SJCRH30 (cell line): ENCODE measurements at regions not wholly inside any gene's neighbourhood (a gene's known extent, or its start where the extent isn't known, plus 50 kb on each side); places are given as distances from the start of the nearest gene placed in this dataset.

Experiments
- DNase-seq, 2 experiments: peaks; one replicate each; pipeline ENCODE4 v3.0.0-alpha.2; 2015 to 2020
- H3K27ac ChIP-seq: fragments of 250-450 bp; sonication (Bioruptor Pico); 2 replicates; pipeline ENCODE4 v1.5.1; 2020; ENCODE audit warnings: mild to moderate bottlenecking, moderate library complexity
- H3K27me3 ChIP-seq: fragments of 250-450 bp; sonication (Bioruptor Pico); 2 replicates; pipeline ENCODE4 v1.5.1; 2020; ENCODE audit warnings: mild to moderate bottlenecking, moderate library complexity
- H3K36me3 ChIP-seq: fragments of 250-450 bp; sonication (Bioruptor Pico); 2 replicates; pipeline ENCODE4 v1.5.1; 2020; ENCODE audit warnings: mild to moderate bottlenecking, moderate library complexity
- H3K4me1 ChIP-seq: fragments of 250-450 bp; sonication (Bioruptor Pico); 2 replicates; pipeline ENCODE4 v1.5.1; 2020; ENCODE audit warnings: mild to moderate bottlenecking, moderate library complexity
- H3K4me3 ChIP-seq: fragments of 250-450 bp; sonication (Bioruptor Pico); 2 replicates; pipeline ENCODE4 v1.5.1; 2020; ENCODE audit warnings: mild to moderate bottlenecking, moderate library complexity
- H3K9me3 ChIP-seq: fragments of 250-450 bp; sonication (Bioruptor Pico); replicated peaks from 2 replicates; pipeline ENCODE4 v1.5.1; 2020; ENCODE audit warnings: mild to moderate bottlenecking, moderate library complexity

DNA sequence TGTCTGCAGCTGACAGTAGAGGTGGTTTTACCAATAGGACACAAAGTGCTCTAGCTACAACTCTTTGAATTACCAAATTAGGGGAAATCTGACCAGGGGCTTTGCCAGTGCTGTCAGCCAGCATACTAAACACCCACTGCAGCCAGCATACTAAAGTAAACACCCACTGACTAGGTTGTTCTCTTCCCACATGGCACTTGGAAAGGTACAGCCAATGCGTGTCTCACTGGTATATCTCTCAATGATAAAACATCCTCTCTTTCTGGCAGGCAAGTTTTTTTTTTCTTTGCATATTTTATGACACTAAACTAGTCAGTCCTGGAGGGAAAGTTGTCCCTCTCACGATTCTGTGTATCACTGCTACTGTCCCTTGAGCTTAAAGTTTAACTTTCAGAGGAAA lies 216.1 kb downstream of the TLE1 start:
- no peak overlapping the region for H3K27ac ChIP-seq
- DNase-seq, result no peak
- H3K27me3 ChIP-seq, result no peaks in the 10 kb centered on the region
- H3K4me1 ChIP-seq, result no peaks in the 10 kb centered on the region
- H3K4me3 ChIP-seq, result no peak overlapping the region
- no peaks in the 10 kb centered on the region for H3K9me3 ChIP-seq
- no peaks in the 10 kb centered on the region for H3K36me3 ChIP-seq

DNA sequence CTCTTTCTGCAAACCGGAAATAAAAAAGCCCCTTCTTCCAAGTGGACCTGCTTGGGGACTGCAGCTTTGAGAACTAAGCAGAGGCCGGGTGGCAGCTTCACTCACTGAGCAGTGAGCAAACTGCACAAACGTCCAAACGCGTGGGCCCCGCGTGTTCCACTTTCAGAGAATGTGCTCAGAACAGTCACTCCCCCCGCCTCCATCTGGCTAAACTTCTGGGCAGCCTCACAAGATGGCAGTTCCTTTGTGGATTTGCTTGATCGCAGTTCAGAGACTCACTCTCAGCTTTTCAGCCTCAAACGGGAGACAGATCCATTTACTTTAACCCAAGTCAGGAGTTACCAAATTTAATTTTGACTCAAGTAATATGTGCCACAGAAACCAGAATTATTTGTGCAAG lies 216.6 kb downstream of the TLE1 start:
- no peaks in the 10 kb centered on the region for H3K4me1 ChIP-seq
- no peaks in the 10 kb centered on the region for H3K27me3 ChIP-seq
- no peak overlapping the region for H3K4me3 ChIP-seq
- no peak for DNase-seq
- H3K27ac ChIP-seq, result no peak overlapping the region
- H3K9me3 ChIP-seq, result no peaks in the 10 kb centered on the region
- H3K36me3 ChIP-seq, result no peaks in the 10 kb centered on the region

DNA sequence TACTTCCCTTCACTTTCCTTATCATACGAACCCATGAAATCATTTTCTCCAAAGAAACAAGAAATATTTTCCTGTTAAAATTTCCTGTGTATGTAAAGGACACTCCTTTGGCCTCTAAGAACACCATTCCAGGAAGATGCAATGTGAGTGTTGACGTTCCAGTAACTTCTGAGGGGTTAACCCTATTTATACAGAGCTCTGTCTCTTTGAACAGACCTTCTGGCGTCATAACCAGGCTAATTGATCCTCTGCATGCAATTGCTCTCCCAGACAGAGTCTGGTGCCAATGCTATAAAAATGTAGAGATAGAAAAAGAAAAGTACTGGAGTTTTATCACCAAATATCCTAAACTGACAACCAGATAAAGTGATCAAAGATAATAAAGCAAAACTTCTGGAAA lies 218.5 kb downstream of the TLE1 start:
- no peaks in the 10 kb centered on the region for H3K36me3 ChIP-seq
- no peak for DNase-seq
- no peaks in the 10 kb centered on the region for H3K27me3 ChIP-seq
- H3K4me1 ChIP-seq, result no peaks in the 10 kb centered on the region
- H3K4me3 ChIP-seq, result no peak overlapping the region
- H3K27ac ChIP-seq, result no peak overlapping the region
- H3K9me3 ChIP-seq, result no peaks in the 10 kb centered on the region

GRCh38 chr9:81468084-81468595 lies 221.2 kb downstream of the TLE1 start:
- Histone ChIP-seq H3K36me3 (no peaks in the 10 kb centered on the region), H3K27ac (no peak overlapping the region), H3K9me3 (no peaks in the 10 kb centered on the region; the same call in 1 of the 2 replicates), H3K4me1 (no peaks in the 10 kb centered on the region), H3K4me3 (no peak overlapping the region), H3K27me3 (no peaks in the 10 kb centered on the region)
- no peak for DNase-seq

- H3K27ac ChIP-seq, result no peak overlapping the region
- no peak for DNase-seq
- H3K36me3 ChIP-seq, result no peaks in the 10 kb centered on the region
- H3K4me1 ChIP-seq, result no peaks in the 10 kb centered on the region
- no peak overlapping the region for H3K4me3 ChIP-seq
- no peaks in the 10 kb centered on the region for H3K27me3 ChIP-seq
- H3K9me3 ChIP-seq, result no peaks in the 10 kb centered on the region; the same call in 1 of the 2 replicates
These were observed 222.4 kb downstream of the TLE1 start for GRCh38 chr9:81466981-81467380.

DNA sequence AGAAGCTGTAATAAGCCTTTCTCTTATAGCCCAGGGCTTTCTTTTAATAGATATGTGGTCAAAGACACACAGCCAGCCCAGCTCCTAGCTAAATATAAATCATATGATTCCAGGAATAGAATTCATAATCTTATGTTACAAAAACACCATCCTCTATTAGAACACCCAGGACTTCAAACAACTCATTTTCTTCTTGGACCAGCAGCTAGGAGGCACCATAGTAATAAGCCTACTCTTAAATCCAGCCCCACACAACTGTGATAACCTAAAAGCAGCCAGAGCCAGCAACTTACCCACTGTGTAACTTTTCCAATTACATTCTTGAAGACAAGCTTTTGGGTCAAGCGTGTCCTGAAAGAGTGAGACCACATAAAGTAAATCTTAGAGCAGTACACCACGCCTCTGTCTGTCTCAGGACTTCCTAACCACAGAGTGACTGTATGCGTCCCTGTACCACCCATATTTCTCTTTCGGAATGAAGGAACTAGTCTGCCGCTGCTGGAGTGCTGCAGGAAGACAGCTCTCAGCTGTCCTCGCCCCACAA lies 223.8 kb downstream of the TLE1 start:
- Histone ChIP-seq H3K27me3 (no peaks in the 10 kb centered on the region), H3K27ac (no peak overlapping the region), H3K9me3 (no peaks in the 10 kb centered on the region; the same call in 1 of the 2 replicates), H3K4me1 (peaks cover 3% of the 10 kb centered on the region; the same call in 1 of the 2 replicates), H3K36me3 (no peaks in the 10 kb centered on the region), H3K4me3 (no peak overlapping the region)
- no peak for DNase-seq

DNA sequence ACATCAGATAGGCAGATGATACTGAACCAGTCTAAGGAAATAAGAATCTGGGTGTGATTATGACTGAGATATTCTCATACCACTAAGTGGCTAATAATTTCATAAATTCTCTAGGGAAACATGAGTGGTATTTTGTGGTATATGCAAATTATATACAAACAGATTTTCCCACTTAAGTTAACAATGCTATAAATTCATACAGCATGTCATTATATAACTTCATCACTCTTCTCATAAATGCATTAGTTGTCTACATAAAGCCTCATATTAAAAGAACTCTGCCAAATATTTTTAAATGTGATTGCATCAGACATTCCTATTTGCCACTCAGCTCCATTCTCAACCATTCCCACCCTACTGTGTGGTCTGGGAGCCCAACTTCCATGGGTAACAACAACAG lies 226.5 kb downstream of the TLE1 start:
- Histone ChIP-seq H3K9me3 (no peaks in the 10 kb centered on the region; the same call in 1 of the 2 replicates), H3K27ac (no peak overlapping the region), H3K27me3 (no peaks in the 10 kb centered on the region), H3K4me3 (no peak overlapping the region), H3K36me3 (no peaks in the 10 kb centered on the region), H3K4me1 (peaks cover 3% of the 10 kb centered on the region; the same call in 1 of the 2 replicates)
- DNase-seq, result no peak

GRCh38 chr9:81461196-81461595 lies 228.2 kb downstream of the TLE1 start:
- no peaks in the 10 kb centered on the region for H3K36me3 ChIP-seq
- peaks cover 4% of the 10 kb centered on the region; the same call in 1 of the 2 replicates for H3K4me1 ChIP-seq
- DNase-seq, result no peak
- H3K27me3 ChIP-seq, result no peaks in the 10 kb centered on the region
- H3K4me3 ChIP-seq, result no peak overlapping the region
- no peaks in the 10 kb centered on the region; the same call in 1 of the 2 replicates for H3K9me3 ChIP-seq
- H3K27ac ChIP-seq, result no peak overlapping the region

GRCh38 chr9:81460693-81461092 lies 228.7 kb downstream of the TLE1 start:
- Histone ChIP-seq H3K36me3 (no peaks in the 10 kb centered on the region), H3K4me3 (no peak overlapping the region), H3K27ac (no peak overlapping the region), H3K9me3 (no peaks in the 10 kb centered on the region; the same call in 1 of the 2 replicates), H3K27me3 (no peaks in the 10 kb centered on the region), H3K4me1 (peaks cover 7% of the 10 kb centered on the region; the same call in 1 of the 2 replicates)
- no peak for DNase-seq

DNA sequence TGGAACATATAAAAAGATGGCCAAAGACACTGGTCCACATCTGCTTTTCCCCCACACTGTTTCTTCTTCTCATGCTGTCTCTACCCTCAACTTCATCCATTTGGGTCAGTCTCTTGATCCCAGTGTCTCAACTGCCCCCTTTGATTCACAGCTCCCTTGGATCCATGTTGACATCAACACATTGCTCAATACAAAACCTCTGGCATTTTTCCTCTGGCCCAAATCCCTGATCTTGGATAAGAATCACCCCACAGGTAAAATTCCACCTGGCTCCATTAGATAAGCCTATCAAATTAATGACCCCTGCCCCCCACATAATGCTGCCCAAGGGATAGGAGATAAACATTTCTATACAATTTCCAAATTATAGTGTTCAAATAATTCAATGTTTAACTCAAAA lies 229.8 kb downstream of the TLE1 start:
- H3K9me3 ChIP-seq, result no peaks in the 10 kb centered on the region; the same call in 1 of the 2 replicates
- no peak overlapping the region for H3K27ac ChIP-seq
- no peak overlapping the region for H3K4me3 ChIP-seq
- no peaks in the 10 kb centered on the region for H3K27me3 ChIP-seq
- H3K36me3 ChIP-seq, result no peaks in the 10 kb centered on the region
- DNase-seq, result no peak
- peaks cover 11% of the 10 kb centered on the region; the same call in 1 of the 2 replicates for H3K4me1 ChIP-seq

- no peaks in the 10 kb centered on the region for H3K36me3 ChIP-seq
- H3K9me3 ChIP-seq, result no peaks in the 10 kb centered on the region
- H3K4me1 ChIP-seq, result peaks cover 14% of the 10 kb centered on the region; the same call in 1 of the 2 replicates
- no peaks in the 10 kb centered on the region for H3K27me3 ChIP-seq
- no peak for DNase-seq
- H3K4me3 ChIP-seq, result no peak overlapping the region
- H3K27ac ChIP-seq, result no peak overlapping the region
These were observed 232.8 kb downstream of the TLE1 start for GRCh38 chr9:81456431-81457006.

DNA sequence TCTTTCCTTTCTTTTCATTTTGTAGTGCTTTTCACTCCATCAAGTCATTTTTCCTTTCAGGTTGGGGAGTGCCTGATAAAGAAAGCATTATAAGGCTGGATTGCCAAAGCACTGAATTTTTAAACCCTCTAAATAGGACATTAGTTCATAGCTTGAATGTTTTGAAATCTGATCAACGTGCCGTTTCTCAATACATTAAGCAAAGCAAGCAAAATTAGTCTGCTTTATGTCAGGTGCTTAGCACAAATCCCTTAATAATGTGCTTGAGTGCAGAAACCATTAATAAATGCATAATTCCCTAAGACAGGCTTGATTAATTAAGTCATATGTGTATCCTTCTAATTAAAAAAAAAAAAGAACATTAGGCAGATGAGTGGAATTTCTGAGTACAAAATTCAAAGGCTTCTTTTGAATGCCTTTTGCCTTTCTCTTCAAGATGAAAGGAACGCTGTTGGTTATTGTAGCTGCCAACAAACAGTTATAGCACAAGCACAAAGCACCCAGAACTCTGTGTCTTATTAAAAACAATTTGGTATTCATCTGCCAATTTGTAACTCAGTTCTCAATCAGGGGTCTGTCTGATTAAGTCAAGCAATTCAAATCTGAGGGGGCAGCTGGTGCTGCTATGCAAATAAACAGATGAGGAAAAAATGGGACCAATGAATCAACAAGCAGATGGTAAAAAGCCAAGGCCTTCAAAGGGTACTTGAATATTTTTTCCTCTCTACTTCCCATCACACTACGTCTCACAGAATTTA lies 233.7 kb downstream of the TLE1 start:
- Histone ChIP-seq H3K36me3 (no peaks in the 10 kb centered on the region), H3K4me1 (peaks cover 11% of the 10 kb centered on the region; the same call in 1 of the 2 replicates), H3K27ac (no peak overlapping the region), H3K27me3 (no peaks in the 10 kb centered on the region), H3K4me3 (no peak overlapping the region), H3K9me3 (no peaks in the 10 kb centered on the region)
- DNase-seq, result peak in 1 of 2 experiments; percentile 13

DNA sequence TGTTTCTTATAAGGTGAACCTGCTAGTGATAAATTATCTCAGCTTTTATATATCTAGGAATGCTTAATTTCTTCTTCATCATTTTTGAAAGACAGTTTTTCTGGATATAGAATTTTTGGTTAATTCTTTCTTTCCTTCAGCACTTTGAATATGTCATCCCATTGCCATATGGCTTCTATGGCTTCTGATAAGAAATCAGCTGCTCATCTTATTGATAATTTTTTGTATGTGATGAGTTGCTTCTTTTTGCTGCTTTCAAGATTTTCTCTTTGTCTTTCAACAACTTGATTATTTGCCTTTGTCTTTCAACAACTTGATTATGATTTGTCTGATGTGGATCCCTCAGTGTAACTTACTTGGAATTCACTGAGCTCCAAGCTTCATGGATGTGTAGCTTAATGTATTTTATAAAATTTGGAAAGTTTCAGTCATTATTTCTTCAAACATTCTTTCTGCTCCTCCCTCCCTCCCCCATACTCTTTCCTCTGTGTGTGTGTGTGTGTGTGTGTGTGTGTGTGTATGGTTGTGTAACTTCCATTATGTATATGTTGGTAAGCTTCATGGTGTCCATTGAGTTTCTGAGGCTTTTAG lies 243.9 kb downstream of the TLE1 start:
- Histone ChIP-seq H3K4me3 (no peak overlapping the region), H3K36me3 (no peaks in the 10 kb centered on the region), H3K27ac (no peak overlapping the region), H3K4me1 (no peaks in the 10 kb centered on the region), H3K9me3 (peaks cover 16% of the 10 kb centered on the region), H3K27me3 (no peaks in the 10 kb centered on the region)
- no peak for DNase-seq

DNA sequence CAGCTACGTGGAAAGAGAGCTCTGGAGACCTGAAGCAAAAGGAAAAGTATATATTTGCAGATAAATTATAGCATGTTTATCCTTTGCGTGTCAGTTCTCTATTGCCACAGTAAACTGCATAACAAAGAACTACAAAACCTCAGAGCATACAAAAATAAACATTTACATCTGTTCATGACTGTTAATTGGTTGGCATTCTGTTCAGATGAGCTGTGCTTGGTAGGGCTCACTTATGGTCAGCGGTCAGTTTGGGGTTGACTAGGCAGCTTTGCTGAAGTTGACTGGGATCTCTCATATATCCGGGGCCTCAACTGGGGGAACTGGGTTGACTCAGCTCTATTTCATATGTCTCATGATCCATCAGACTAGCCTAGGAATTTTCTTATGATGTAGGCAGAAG lies 257.7 kb downstream of the TLE1 start:
- peak; percentile 40 for DNase-seq
- Histone ChIP-seq H3K27ac (peak overlapping the region; percentile 0; the same call in 1 of the 2 replicates), H3K9me3 (peaks cover 35% of the 10 kb centered on the region), H3K36me3 (no peaks in the 10 kb centered on the region), H3K27me3 (no peaks in the 10 kb centered on the region), H3K4me3 (no peak overlapping the region), H3K4me1 (peaks cover 7% of the 10 kb centered on the region)

- Histone ChIP-seq H3K27me3 (no peaks in the 10 kb centered on the region), H3K4me1 (peaks cover 7% of the 10 kb centered on the region), H3K4me3 (no peak overlapping the region), H3K27ac (no peak overlapping the region), H3K9me3 (peaks cover 35% of the 10 kb centered on the region), H3K36me3 (no peaks in the 10 kb centered on the region)
- DNase-seq, result no peak
These were observed 258.6 kb downstream of the TLE1 start for GRCh38 chr9:81430727-81431126.
